CD4-positive, alpha-beta T cell (primary cell): ENCODE measurements at regions not wholly inside any gene's neighbourhood (a gene's known extent, or its start where the extent isn't known, plus 50 kb on each side); places are given as distances from the start of the nearest gene placed in this dataset.

Experiments
- ATAC-seq: fragments of 200-7000 bp; cut with Tn5 transposase; one replicate; pipeline ENCODE4 v1.10.0; 2022; ENCODE audit warnings: mild to moderate bottlenecking; ENCODE audit not compliant: poor library complexity
- CTCF ChIA-PET: fragments of 350-600 bp; sonication (Branson Sonifier 250); formaldehyde crosslinking; loops from one replicate; lab custom pipeline; 2021; ENCODE audit warnings: antibody characterized with exemption, inconsistent platforms; lab: Charles Lee
- POLR2A ChIA-PET: fragments of 350-600 bp; sonication (Branson Sonifier 250); formaldehyde crosslinking; loops from one replicate; lab custom pipeline; 2021; ENCODE audit warnings: antibody characterized with exemption, inconsistent platforms; lab: Charles Lee
- DNase-seq, 14 experiments: peaks; one replicate each; pipeline ENCODE4 v3.0.0-alpha.2; 2013 to 2020; ENCODE audit warnings: mixed read lengths in 2 of 14
- H3K27ac ChIP-seq, 2 donors: one replicate each; pipeline versions ENCODE4 v1.5.1 to v1.7.0; 2013; ENCODE audit warnings: low read length in 2 of 2, low read depth in 1 of 2, mild to moderate bottlenecking in 1 of 2
- H3K27me3 ChIP-seq, 2 experiments: 1 replicate in 1 of 2; 2 replicates in 1 of 2; pipeline versions ENCODE4 v1.6.1 to v1.7.0; 2013; ENCODE audit warnings: low read length in 2 of 2, control low read depth in 1 of 2, mild to moderate bottlenecking in 1 of 2, moderate library complexity in 1 of 2; ENCODE audit not compliant: insufficient read depth in 2 of 2, control insufficient read depth in 1 of 2
- H3K36me3 ChIP-seq: one replicate; pipeline ENCODE4 v1.6.1; 2013; ENCODE audit warnings: low read length, control low read depth; ENCODE audit not compliant: insufficient read depth
- H3K4me1 ChIP-seq: one replicate; pipeline ENCODE4 v1.6.1; 2013; ENCODE audit warnings: low read length, control low read depth; ENCODE audit not compliant: insufficient read depth
- H3K4me3 ChIP-seq: one replicate; pipeline ENCODE4 v1.5.1; 2013; ENCODE audit warnings: mild to moderate bottlenecking, low read length, moderate library complexity
- H3K9me3 ChIP-seq, 2 experiments: 1 replicate in 1 of 2; 2 replicates in 1 of 2; pipeline versions ENCODE4 v1.6.1 to v1.7.0; 2013; ENCODE audit warnings: low read length in 2 of 2, mild to moderate bottlenecking in 2 of 2, control low read depth in 1 of 2, moderate library complexity in 1 of 2; ENCODE audit not compliant: control insufficient read depth in 1 of 2, insufficient read depth in 1 of 2
- H3K27ac Mint-ChIP-seq: one replicate; pipeline ENCODE4 v1.8.0; 2020; ENCODE audit warnings: mixed read lengths
- H3K27me3 Mint-ChIP-seq: one replicate; pipeline ENCODE4 v1.8.0; 2021; ENCODE audit warnings: mixed read lengths
- H3K36me3 Mint-ChIP-seq: one replicate; pipeline ENCODE4 v1.8.0; 2021; ENCODE audit warnings: low read depth, mixed read lengths
- H3K4me1 Mint-ChIP-seq: one replicate; pipeline ENCODE4 v1.8.0; 2021; ENCODE audit warnings: low read depth, mixed read lengths
- H3K4me3 Mint-ChIP-seq: one replicate; pipeline ENCODE4 v1.8.0; 2020; ENCODE audit warnings: mild to moderate bottlenecking, mixed read lengths
- H3K9me3 Mint-ChIP-seq: one replicate; pipeline ENCODE4 v1.8.0; 2020; ENCODE audit warnings: mixed read lengths
- CTCF ChIP-seq: fragments of 200-600 bp; IDR thresholded peaks from one replicate; pipeline ENCODE4 v1.8.0; 2022; ENCODE audit warnings: antibody characterized with exemption, mild to moderate bottlenecking
- intact Hi-C, 2 experiments: fragments of 100-400 bp; cut with DNase I in 1 of 2; cut with micrococcal nuclease in 1 of 2; formaldehyde crosslinking; loops; one replicate each; pipeline versions ENCODE4 v1.15.1 to v1.9.0; 2023 to 2025; cut with DNase I, micrococcal nuclease

GRCh38 chr12:115617391-115617790, 660.1 kb downstream of the MED13L start:
- CTCF ChIA-PET, result no interaction called here
- peaks cover 0 to 24% of the 10 kb centered on the region in 2 experiments for H3K9me3 ChIP-seq
- no peak for TF ChIP-seq CTCF

GRCh38 chr12:115611477-115611876, 666.0 kb downstream of the MED13L start:
- H3K27ac ChIP-seq, result no peak overlapping the region
- TF ChIP-seq CTCF, result no peak
- intact Hi-C loops, result no loop called here
- H3K4me1 ChIP-seq, result no peaks in the 10 kb centered on the region
- Mint-ChIP-seq H3K27ac (no peak overlapping the region), H3K27me3 (no peaks in the 10 kb centered on the region), H3K9me3 (peaks cover 6% of the 10 kb centered on the region), H3K4me3 (no peak overlapping the region), H3K36me3 (no peaks in the 10 kb centered on the region), H3K4me1 (no peaks in the 10 kb centered on the region)
- no peak overlapping the region for H3K4me3 ChIP-seq
- peaks cover 0 to 12% of the 10 kb centered on the region in 2 experiments for H3K9me3 ChIP-seq
- ChIA-PET POLR2A (no interaction called here), CTCF (no interaction called here)
- no peaks in the 10 kb centered on the region for H3K36me3 ChIP-seq
- H3K27me3 ChIP-seq, result no peaks in the 10 kb centered on the region
- DNase-seq (no peak), ATAC-seq (no peak)

More at GRCh38 chr12:115617391-115617790, 660.1 kb downstream of the MED13L start:
- Histone ChIP-seq H3K27ac (no peak overlapping the region), H3K36me3 (no peaks in the 10 kb centered on the region), H3K27me3 (no peaks in the 10 kb centered on the region), H3K4me1 (no peaks in the 10 kb centered on the region), H3K4me3 (no peak overlapping the region)
- no peak for ATAC-seq
- Mint-ChIP-seq H3K27me3 (peaks cover 5% of the 10 kb centered on the region), H3K27ac (no peak overlapping the region), H3K9me3 (peaks cover 3% of the 10 kb centered on the region), H3K4me1 (no peaks in the 10 kb centered on the region), H3K36me3 (no peaks in the 10 kb centered on the region), H3K4me3 (no peak overlapping the region)
- intact Hi-C loops, result no loop called here
- no peak for DNase-seq
- POLR2A ChIA-PET, result no interaction called here

GRCh38 chr12:115609347-115609746, 668.1 kb downstream of the MED13L start:
- no peak for DNase-seq
- Mint-ChIP-seq H3K27me3 (peaks cover 12% of the 10 kb centered on the region), H3K27ac (no peak overlapping the region), H3K36me3 (no peaks in the 10 kb centered on the region), H3K4me1 (no peaks in the 10 kb centered on the region), H3K4me3 (no peak overlapping the region), H3K9me3 (peaks cover 10% of the 10 kb centered on the region)
- no peaks in the 10 kb centered on the region for H3K27me3 ChIP-seq
- H3K27ac ChIP-seq, result no peak overlapping the region
- CTCF ChIA-PET, result no interaction called here
- peaks cover 0 to 14% of the 10 kb centered on the region in 2 experiments for H3K9me3 ChIP-seq
- POLR2A ChIA-PET, result no interaction called here
- no peak for TF ChIP-seq CTCF
- H3K4me3 ChIP-seq, result no peak overlapping the region
- ATAC-seq, result no peak
- H3K4me1 ChIP-seq, result no peaks in the 10 kb centered on the region
- intact Hi-C loops, result no loop called here
- no peaks in the 10 kb centered on the region for H3K36me3 ChIP-seq
